NB4 (cell line): ENCODE measurements at regions not wholly inside any gene's neighbourhood (a gene's known extent, or its start where the extent isn't known, plus 50 kb on each side); places are given as distances from the start of the nearest gene placed in this dataset.
A peak's percentile ranks its signal among the peaks of the same experiment; 100 is the strongest.

Experiments
- DNase-seq: peaks from one replicate; pipeline ENCODE4 v3.0.0; 2010; ENCODE audit warnings: low read depth
- H3K4me3 ChIP-seq: one replicate; pipeline ENCODE4 v1.5.1; 2011; ENCODE audit warnings: mild to moderate bottlenecking, low read depth, low read length, moderate library complexity
- CTCF ChIP-seq: IDR thresholded peaks from one replicate; pipeline ENCODE4 v1.5.1; 2012; ENCODE audit warnings: low read depth, low read length
- MAX ChIP-seq: IDR thresholded peaks from 2 replicates; pipeline ENCODE4 v1.6.1; 2011; ENCODE audit warnings: low read depth, low read length
- MYC ChIP-seq: IDR thresholded peaks from 2 replicates; pipeline ENCODE4 v1.6.1; 2011; ENCODE audit warnings: low read depth, low read length
- POLR2A ChIP-seq: IDR thresholded peaks from 2 replicates; pipeline ENCODE4 v1.6.1; 2011; ENCODE audit warnings: mild to moderate bottlenecking; ENCODE audit not compliant: insufficient read length; ENCODE audit errors: extremely low read depth

- TF ChIP-seq POLR2A, result no peak
- no peak for TF ChIP-seq MAX
- no peak overlapping the region for H3K4me3 ChIP-seq
- DNase-seq, result no peak
Observed at GRCh38 chr3:109648027-109648426, 310.7 kb upstream of the DPPA4 start.

GRCh38 chr3:109656225-109656624 lies 318.9 kb upstream of the DPPA4 start:
- no peak for DNase-seq
- TF ChIP-seq MAX (no peak), CTCF (no peak), POLR2A (no peak), MYC (no peak)
- H3K4me3 ChIP-seq, result no peak overlapping the region

GRCh38 chr3:109678600-109678999 lies 341.3 kb upstream of the DPPA4 start:
- DNase-seq, result no peak
- no peak overlapping the region for H3K4me3 ChIP-seq
- TF ChIP-seq CTCF (no peak), MYC (no peak), POLR2A (no peak), MAX (no peak)

GRCh38 chr3:109679664-109680063 lies 342.3 kb upstream of the DPPA4 start:
- H3K4me3 ChIP-seq, result no peak overlapping the region
- DNase-seq, result no peak
- TF ChIP-seq MYC (no peak), POLR2A (no peak), CTCF (no peak), MAX (no peak)

GRCh38 chr3:109683746-109684145 lies 346.4 kb upstream of the DPPA4 start:
- no peak overlapping the region for H3K4me3 ChIP-seq
- DNase-seq, result no peak
- TF ChIP-seq POLR2A, result no peak
- no peak for TF ChIP-seq MYC
- no peak for TF ChIP-seq MAX
- no peak for TF ChIP-seq CTCF

- H3K4me3 ChIP-seq, result no peak overlapping the region
- DNase-seq, result peak; percentile 8
- TF ChIP-seq CTCF (no peak), MYC (no peak)
Observed at GRCh38 chr3:109685084-109686079, 348.0 kb upstream of the DPPA4 start.
